ENCODE measurements at regions not wholly inside any gene's neighbourhood (a gene's known extent, or its start where the extent isn't known, plus 50 kb on each side); places are given as distances from the start of the nearest gene placed in this dataset.

DNA sequence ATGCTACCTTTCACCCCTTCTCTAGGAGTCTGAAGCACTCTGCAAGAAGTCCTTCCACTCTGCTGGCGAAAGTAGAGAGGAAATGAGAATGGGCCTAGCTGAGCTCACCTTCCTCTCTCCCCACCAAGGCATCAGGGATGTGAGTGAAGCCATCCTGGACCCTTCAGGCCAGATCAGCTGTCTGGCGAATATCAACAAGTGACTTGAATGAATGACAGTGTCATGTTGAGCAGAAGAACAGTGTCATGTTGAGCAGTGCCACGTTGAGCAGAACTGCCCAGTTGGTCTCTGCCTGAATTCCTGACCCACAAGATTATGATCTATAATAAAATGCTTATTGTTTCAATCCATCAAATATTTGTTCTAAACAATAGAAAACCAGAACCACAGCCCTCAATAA, 166.2 kb upstream of the RFC3 start:
- TF ChIP-seq, protein P1, sequence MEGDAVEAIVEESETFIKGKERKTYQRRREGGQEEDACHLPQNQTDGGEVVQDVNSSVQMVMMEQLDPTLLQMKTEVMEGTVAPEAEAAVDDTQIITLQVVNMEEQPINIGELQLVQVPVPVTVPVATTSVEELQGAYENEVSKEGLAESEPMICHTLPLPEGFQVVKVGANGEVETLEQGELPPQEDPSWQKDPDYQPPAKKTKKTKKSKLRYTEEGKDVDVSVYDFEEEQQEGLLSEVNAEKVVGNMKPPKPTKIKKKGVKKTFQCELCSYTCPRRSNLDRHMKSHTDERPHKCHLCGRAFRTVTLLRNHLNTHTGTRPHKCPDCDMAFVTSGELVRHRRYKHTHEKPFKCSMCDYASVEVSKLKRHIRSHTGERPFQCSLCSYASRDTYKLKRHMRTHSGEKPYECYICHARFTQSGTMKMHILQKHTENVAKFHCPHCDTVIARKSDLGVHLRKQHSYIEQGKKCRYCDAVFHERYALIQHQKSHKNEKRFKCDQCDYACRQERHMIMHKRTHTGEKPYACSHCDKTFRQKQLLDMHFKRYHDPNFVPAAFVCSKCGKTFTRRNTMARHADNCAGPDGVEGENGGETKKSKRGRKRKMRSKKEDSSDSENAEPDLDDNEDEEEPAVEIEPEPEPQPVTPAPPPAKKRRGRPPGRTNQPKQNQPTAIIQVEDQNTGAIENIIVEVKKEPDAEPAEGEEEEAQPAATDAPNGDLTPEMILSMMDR (conservative IDR thresholded peaks at IDR 0.05; ENCODE audit: low read depth, low read length) = no peak
- TF ChIP-seq EZH2 (IDR thresholded peaks at IDR 0.05; ENCODE audit: borderline replicate concordance, low read depth, low read length, poor library complexity, severe bottlenecking) = no peak
